Stimulated activated memory B cell treated with anti-CD40 and anti-IgM and Interleukin-4, amounts not matched to agents 10 μg/mL and 1 μg/mL and 100 μg/mL, for 72 hours (primary cell): ENCODE measurements at regions not wholly inside any gene's neighbourhood (a gene's known extent, or its start where the extent isn't known, plus 50 kb on each side); places are given as distances from the start of the nearest gene placed in this dataset.

Source experiments
- ATAC-seq: fragments of 150-1000 bp; cut with Tn5 transposase; 2 replicates; pipeline ENCODE4 v1.10.0; 2021
- H3K27ac Mint-ChIP-seq: one replicate; pipeline ENCODE4 v1.8.0; 2022; ENCODE audit warnings: mild to moderate bottlenecking, mixed read lengths
- H3K27me3 Mint-ChIP-seq: one replicate; pipeline ENCODE4 v1.8.0; 2022; ENCODE audit warnings: mixed read lengths
- H3K36me3 Mint-ChIP-seq: one replicate; pipeline ENCODE4 v1.8.0; 2022; ENCODE audit warnings: mixed read lengths
- H3K4me1 Mint-ChIP-seq: one replicate; pipeline ENCODE4 v1.8.0; 2022; ENCODE audit warnings: mixed read lengths
- H3K4me3 Mint-ChIP-seq: one replicate; pipeline ENCODE4 v1.8.0; 2022; ENCODE audit warnings: mild to moderate bottlenecking, moderate library complexity, mixed read lengths
- H3K9me3 Mint-ChIP-seq: one replicate; pipeline ENCODE4 v1.8.0; 2022; ENCODE audit warnings: mixed read lengths

DNA sequence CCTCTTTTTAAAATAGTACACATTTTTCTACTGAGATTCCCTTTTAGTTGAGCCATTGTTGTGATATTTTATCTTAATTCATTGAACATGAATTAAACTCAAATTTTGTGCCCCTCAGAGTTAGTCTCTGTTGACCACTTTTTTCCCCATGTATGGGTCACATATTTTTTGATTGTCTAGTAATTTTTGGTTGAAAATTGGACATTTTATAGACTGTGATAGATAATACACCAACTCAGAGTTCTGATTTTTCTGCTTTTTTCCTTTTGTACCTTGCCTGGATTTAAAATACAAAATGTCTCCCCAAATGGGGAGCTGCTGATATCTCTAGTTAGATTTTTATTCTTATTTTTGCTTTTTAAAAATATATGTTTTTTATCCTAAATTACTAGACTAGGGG is 291.8 kb upstream of the CITED2 start:
- no peaks in the 10 kb centered on the region for H3K36me3 Mint-ChIP-seq
- no peaks in the 10 kb centered on the region for H3K4me1 Mint-ChIP-seq
- no peak overlapping the region for H3K4me3 Mint-ChIP-seq
- no peaks in the 10 kb centered on the region for H3K27me3 Mint-ChIP-seq
- H3K9me3 Mint-ChIP-seq, result peaks cover 5% of the 10 kb centered on the region
- no peak overlapping the region for H3K27ac Mint-ChIP-seq
- no peak for ATAC-seq

GRCh38 chr6:139663996-139664395 is 289.5 kb upstream of the CITED2 start:
- H3K27me3 Mint-ChIP-seq, result no peaks in the 10 kb centered on the region
- no peak overlapping the region for H3K27ac Mint-ChIP-seq
- H3K4me1 Mint-ChIP-seq, result no peaks in the 10 kb centered on the region

GRCh38 chr6:139659711-139660110 is 285.3 kb upstream of the CITED2 start:
- ATAC-seq, result no peak
- H3K27ac Mint-ChIP-seq, result no peak overlapping the region
- peaks cover 2% of the 10 kb centered on the region for H3K9me3 Mint-ChIP-seq
- H3K4me1 Mint-ChIP-seq, result no peaks in the 10 kb centered on the region
- H3K4me3 Mint-ChIP-seq, result no peak overlapping the region
- H3K27me3 Mint-ChIP-seq, result no peaks in the 10 kb centered on the region
- no peaks in the 10 kb centered on the region for H3K36me3 Mint-ChIP-seq

More at GRCh38 chr6:139663996-139664395, 289.5 kb upstream of the CITED2 start:
- no peak overlapping the region for H3K4me3 Mint-ChIP-seq
- H3K36me3 Mint-ChIP-seq, result no peaks in the 10 kb centered on the region
- H3K9me3 Mint-ChIP-seq, result peaks cover 5% of the 10 kb centered on the region
- ATAC-seq, result no peak

DNA sequence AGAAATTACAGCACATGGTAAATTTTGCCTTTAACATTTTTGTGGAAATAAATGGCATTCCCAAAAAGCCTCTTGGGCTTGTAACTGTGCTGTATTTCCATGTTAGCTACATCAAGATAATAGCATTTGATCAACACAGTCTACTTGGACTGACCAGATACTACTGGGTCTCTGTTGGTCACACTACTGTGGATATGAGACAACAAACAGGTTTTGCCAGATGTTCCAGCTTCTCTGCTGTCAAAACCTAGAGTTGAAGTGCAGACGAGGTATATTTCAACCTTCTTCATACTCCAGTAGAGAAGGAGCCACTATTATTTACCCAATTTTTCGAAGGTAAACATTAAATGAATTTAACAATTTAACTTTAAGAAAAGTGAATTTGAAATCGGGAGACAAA is 284.7 kb upstream of the CITED2 start:
- Mint-ChIP-seq H3K9me3 (peaks cover under 1% of the 10 kb centered on the region), H3K27me3 (no peaks in the 10 kb centered on the region), H3K4me3 (no peak overlapping the region), H3K36me3 (no peaks in the 10 kb centered on the region), H3K4me1 (no peaks in the 10 kb centered on the region), H3K27ac (no peak overlapping the region)
- no peak for ATAC-seq

- H3K4me1 Mint-ChIP-seq, result no peaks in the 10 kb centered on the region
- no peak overlapping the region for H3K4me3 Mint-ChIP-seq
- H3K27ac Mint-ChIP-seq, result no peak overlapping the region
- no peaks in the 10 kb centered on the region for H3K9me3 Mint-ChIP-seq
- no peaks in the 10 kb centered on the region for H3K27me3 Mint-ChIP-seq
- H3K36me3 Mint-ChIP-seq, result no peaks in the 10 kb centered on the region
- ATAC-seq, result no peak
These were observed 282.7 kb upstream of the CITED2 start for GRCh38 chr6:139657119-139657518.

DNA sequence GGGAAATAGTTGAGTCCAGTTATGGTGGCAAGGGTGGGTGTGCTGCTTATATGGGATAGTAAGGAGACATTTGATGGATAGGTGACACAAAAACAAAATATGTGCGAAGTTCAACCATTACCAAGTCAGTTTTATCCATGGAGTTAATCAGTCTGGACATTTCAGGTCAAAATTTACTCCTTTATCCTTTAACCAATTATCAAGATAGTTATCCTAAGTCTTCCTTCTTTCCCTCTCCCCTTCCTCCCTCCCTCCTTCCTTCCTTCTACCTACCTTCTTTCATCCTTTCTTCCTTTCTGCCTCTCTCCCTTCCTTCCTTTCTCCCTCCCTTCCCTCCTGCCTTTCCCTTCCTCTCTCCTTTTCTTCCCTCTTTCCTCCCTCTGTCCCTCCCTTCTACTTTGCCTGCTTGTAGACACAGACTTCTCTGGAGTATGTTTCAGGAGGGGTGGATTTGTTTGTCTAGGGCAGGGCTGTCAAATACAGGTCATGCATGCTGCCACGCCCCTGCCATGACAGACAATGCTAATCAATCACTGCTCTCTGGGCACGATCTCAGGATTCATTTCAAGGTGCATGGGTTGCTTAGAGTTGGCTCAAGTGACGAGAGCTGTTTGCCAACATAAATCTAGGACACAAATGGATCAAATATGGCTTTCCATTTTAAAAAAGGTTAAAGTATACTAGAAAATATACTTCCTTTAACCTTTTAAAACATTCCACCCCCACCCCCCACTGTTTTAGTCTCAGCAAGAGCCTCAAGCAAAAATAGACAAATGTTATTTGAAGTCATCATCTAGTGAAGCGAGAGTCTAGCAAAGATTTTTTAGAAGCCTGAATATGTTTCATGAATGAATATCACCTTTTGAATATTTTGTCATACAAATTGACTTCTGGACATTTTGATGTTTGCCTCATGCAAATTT is 281.6 kb upstream of the CITED2 start:
- Mint-ChIP-seq H3K4me3 (no peak overlapping the region), H3K4me1 (no peaks in the 10 kb centered on the region), H3K27ac (no peak overlapping the region), H3K36me3 (no peaks in the 10 kb centered on the region), H3K27me3 (no peaks in the 10 kb centered on the region), H3K9me3 (no peaks in the 10 kb centered on the region)
- ATAC-seq, result no peak

DNA sequence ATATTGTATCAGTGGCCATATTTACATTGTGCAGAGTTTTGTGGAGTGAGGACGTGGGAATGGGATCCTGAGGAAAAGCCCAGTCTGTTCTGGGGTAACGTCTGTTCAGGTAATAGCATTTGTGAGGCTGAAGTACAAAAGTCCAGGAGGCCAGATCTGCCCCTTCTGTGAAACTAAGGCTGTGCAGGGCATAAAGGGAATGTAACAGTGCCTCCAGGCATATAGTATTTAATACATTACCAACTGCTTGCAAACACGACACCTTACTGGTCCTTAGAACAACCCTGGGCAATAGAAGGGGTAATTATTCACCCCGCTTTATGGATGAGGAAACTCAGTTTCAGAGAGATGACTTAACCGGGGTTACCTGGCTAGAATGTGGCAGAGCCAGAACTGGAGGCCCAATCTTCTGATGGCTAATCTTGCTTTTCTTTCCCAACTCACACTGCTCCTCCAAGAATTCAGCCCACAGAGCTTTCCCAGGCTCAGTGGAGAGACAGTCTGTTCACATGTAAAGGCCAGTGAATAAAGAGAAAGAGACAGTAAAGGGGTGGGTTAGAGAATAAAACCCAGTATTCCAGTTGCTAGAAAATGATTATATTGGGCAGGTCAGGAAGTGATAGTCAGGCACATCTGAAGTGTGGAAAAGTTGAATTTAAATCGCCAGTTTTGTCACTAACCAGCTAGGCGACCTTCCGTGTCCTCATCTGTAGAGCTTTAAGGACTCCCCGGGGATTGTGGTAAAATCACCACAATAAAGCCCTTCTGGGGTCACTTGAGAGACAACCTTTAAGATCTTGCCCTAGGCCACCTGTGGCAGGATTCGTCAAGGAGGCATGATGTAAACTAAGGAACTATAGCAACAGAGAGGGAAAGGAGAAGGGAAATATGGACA is 280.7 kb upstream of the CITED2 start:
- Mint-ChIP-seq H3K27ac (no peak overlapping the region), H3K36me3 (no peaks in the 10 kb centered on the region), H3K9me3 (no peaks in the 10 kb centered on the region), H3K4me3 (no peak overlapping the region), H3K27me3 (no peaks in the 10 kb centered on the region), H3K4me1 (no peaks in the 10 kb centered on the region)
- ATAC-seq, result no peak

DNA sequence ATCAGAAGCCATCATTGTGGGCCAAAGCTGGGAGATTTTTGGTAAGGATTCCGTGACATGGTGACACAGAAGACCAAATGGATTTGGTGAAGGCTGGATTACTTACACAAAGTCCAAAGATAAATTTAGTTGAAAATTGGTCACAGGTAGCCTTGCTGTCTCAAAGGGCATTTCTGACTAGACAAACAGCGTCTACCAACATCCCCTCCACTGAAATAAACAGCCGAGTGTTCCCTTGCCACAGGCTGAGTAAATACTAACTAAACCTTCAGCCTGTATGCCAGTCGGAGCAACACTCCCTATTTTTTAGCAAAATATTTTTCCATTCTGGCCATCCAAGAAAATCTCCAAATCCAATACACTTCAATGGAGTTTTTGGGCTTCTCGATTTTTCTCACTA is 279.9 kb upstream of the CITED2 start:
- H3K27ac Mint-ChIP-seq, result no peak overlapping the region
- no peak for ATAC-seq
- H3K27me3 Mint-ChIP-seq, result no peaks in the 10 kb centered on the region
- H3K4me3 Mint-ChIP-seq, result no peak overlapping the region
- no peaks in the 10 kb centered on the region for H3K36me3 Mint-ChIP-seq
- H3K9me3 Mint-ChIP-seq, result no peaks in the 10 kb centered on the region
- no peaks in the 10 kb centered on the region for H3K4me1 Mint-ChIP-seq

DNA sequence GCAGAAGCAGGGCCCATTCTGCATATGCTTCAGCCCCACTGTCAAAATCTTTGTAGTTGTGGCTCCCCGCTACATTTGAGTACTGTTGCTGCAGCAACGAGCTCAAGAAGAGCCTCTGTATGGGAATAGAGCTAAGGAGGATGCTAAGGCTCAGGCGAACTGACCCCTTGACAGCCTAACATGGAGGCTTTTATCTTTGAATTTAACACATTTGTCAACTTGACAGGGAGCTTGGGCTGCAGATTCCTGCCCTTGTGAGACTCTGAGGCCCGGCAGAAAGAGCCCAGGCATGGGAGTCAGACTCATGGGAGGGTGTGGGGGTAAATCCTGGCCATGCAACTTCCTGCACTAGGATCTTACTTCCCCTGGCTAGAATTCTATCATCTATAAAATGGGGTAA is 278.7 kb upstream of the CITED2 start:
- no peak overlapping the region for H3K4me3 Mint-ChIP-seq
- no peaks in the 10 kb centered on the region for H3K9me3 Mint-ChIP-seq
- no peaks in the 10 kb centered on the region for H3K27me3 Mint-ChIP-seq
- no peaks in the 10 kb centered on the region for H3K4me1 Mint-ChIP-seq
- H3K27ac Mint-ChIP-seq, result no peak overlapping the region
- H3K36me3 Mint-ChIP-seq, result no peaks in the 10 kb centered on the region
- no peak for ATAC-seq

DNA sequence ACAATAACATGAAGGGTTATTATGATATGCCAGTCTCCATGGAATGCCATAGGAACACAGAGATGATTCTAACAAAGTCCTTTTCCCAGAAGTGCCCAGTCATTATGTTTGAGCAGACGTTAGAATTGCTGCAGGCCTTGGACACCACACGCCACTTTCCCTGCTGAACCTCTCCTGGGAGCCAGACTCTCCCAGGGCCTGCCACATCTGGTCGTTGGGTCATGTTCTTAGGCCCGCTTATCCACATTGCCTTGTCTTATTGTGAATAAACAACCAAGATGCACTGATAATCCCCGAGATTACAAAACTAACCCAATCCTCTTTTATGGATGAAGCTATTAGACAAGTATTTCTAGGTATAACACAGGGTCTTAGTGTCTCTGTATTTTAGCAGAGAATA is 276.5 kb upstream of the CITED2 start:
- H3K9me3 Mint-ChIP-seq, result peaks cover 4% of the 10 kb centered on the region
- H3K4me1 Mint-ChIP-seq, result no peaks in the 10 kb centered on the region
- H3K4me3 Mint-ChIP-seq, result no peak overlapping the region
- peaks cover 6% of the 10 kb centered on the region for H3K36me3 Mint-ChIP-seq
- ATAC-seq, result no peak
- no peaks in the 10 kb centered on the region for H3K27me3 Mint-ChIP-seq
- H3K27ac Mint-ChIP-seq, result no peak overlapping the region

GRCh38 chr6:139649732-139650131 is 275.3 kb upstream of the CITED2 start:
- no peak for ATAC-seq
- H3K27ac Mint-ChIP-seq, result no peak overlapping the region
- no peak overlapping the region for H3K4me3 Mint-ChIP-seq
- peaks cover 6% of the 10 kb centered on the region for H3K36me3 Mint-ChIP-seq
- no peaks in the 10 kb centered on the region for H3K4me1 Mint-ChIP-seq
- H3K27me3 Mint-ChIP-seq, result no peaks in the 10 kb centered on the region
- H3K9me3 Mint-ChIP-seq, result peaks cover 4% of the 10 kb centered on the region

- Mint-ChIP-seq H3K9me3 (peaks cover 4% of the 10 kb centered on the region), H3K36me3 (peaks cover 6% of the 10 kb centered on the region), H3K27ac (no peak overlapping the region), H3K27me3 (no peaks in the 10 kb centered on the region), H3K4me1 (no peaks in the 10 kb centered on the region), H3K4me3 (no peak overlapping the region)
- ATAC-seq, result no peak
These were observed 274.7 kb upstream of the CITED2 start for GRCh38 chr6:139649128-139649527.

DNA sequence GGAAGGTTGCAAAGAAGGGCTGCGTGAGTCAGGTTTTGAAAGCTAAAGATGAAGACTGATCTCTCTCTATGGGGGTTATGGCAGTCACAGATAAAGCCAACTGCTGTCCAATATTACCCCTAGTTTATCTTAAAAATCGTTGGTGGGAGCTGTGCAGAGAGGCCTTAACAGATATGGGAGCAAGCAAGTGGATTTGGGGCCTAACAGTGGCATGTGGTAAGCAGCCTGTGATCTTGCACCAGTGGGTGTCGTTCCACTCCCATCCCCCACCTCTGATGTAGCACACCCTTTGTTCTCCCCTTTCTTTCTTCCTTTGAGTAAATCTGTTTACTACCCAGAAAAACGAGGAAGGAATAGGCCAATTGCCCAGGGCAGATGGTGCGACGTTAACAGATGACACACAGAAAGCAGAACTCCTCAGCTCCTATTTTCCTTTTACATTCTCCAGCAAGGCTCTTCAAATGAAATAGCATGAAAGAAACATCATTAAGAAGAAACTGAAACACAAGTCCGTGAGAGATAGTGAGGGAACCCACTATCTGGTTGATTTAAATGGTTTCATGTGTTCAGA is 274.1 kb upstream of the CITED2 start:
- no peak for ATAC-seq
- H3K27me3 Mint-ChIP-seq, result no peaks in the 10 kb centered on the region
- H3K4me1 Mint-ChIP-seq, result no peaks in the 10 kb centered on the region
- no peak overlapping the region for H3K27ac Mint-ChIP-seq
- H3K9me3 Mint-ChIP-seq, result peaks cover 4% of the 10 kb centered on the region
- no peak overlapping the region for H3K4me3 Mint-ChIP-seq
- H3K36me3 Mint-ChIP-seq, result peaks cover 6% of the 10 kb centered on the region

GRCh38 chr6:139647841-139648240 is 273.4 kb upstream of the CITED2 start:
- Mint-ChIP-seq H3K27ac (no peak overlapping the region), H3K4me1 (no peaks in the 10 kb centered on the region), H3K27me3 (no peaks in the 10 kb centered on the region), H3K9me3 (peaks cover 4% of the 10 kb centered on the region), H3K36me3 (peaks cover 6% of the 10 kb centered on the region), H3K4me3 (no peak overlapping the region)
- ATAC-seq, result no peak

GRCh38 chr6:139647016-139647415 is 272.6 kb upstream of the CITED2 start:
- Mint-ChIP-seq H3K36me3 (peaks cover 6% of the 10 kb centered on the region), H3K27me3 (no peaks in the 10 kb centered on the region), H3K27ac (no peak overlapping the region), H3K4me3 (no peak overlapping the region), H3K4me1 (no peaks in the 10 kb centered on the region), H3K9me3 (peaks cover 4% of the 10 kb centered on the region)
- no peak for ATAC-seq
